GM18505 (cell line): ENCODE measurements at regions not wholly inside any gene's neighbourhood (a gene's known extent, or its start where the extent isn't known, plus 50 kb on each side); places are given as distances from the start of the nearest gene placed in this dataset.

Experiments used
- ATAC-seq: cut with Tn5 transposase; IDR thresholded peaks from one replicate; pipeline ENCODE4 v1.9.1; 2021; ENCODE audit not compliant: unreplicated experiment
- POLR2A ChIP-seq: IDR thresholded peaks from 4 replicates; pipeline ENCODE4 v1.6.1; 2011; ENCODE audit warnings: borderline replicate concordance; ENCODE audit not compliant: insufficient read depth, insufficient read length; ENCODE audit errors: extremely low read depth

DNA sequence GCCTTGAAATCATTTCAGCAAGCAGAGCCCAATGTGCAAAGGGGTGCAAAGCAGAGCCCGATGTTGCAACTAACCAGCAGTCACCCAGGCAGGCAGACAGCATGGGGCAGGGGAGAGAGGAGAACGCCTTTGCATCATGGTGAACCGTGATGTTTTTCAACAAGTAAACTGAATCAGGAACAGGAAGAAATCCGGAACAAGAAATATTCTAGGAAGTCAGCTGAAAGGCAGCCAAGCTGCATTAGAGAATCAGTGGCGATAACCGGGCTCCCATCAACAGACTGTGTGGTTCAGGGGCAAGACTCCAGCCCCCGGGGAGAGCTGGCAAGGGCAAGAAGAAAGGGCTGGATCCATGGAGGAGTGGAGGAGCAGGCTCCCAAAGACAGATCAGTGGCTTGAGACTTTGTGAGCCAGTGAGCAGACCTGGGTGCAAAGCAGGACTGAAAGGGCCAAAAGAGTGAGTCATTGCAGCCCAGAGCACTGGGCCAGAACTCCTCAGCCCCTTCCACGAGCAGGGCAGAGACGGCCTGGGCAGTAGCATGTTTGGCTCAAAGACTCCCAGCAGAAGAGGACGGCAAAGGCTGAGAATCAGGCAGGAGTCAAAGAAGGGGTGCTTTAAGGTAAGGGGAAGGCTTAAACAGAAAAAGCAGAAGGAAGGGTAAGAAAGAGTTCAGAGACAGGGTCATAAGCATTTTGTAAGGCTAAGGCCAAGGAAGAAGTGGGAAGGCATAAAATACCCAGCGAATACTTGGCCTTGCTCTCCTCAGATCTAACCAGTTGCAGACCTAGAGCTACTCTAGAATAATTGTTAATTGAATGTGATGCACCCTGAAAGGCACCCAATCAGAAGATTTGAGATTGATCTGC is 155.0 kb downstream of the SETD4 start:
- ATAC-seq, result no peak
- no peak for TF ChIP-seq POLR2A

- no peak for ATAC-seq
- TF ChIP-seq POLR2A, result no peak
These were observed 159.8 kb downstream of the SETD4 start for GRCh38 chr21:35900539-35900938.

GRCh38 chr21:35896060-35896459 is 164.3 kb downstream of the SETD4 start:
- no peak for TF ChIP-seq POLR2A
- peak; percentile 70 for ATAC-seq

- no peak for TF ChIP-seq POLR2A
- ATAC-seq, result peak; percentile 24
These were observed 164.7 kb downstream of the SETD4 start for GRCh38 chr21:35895598-35895997.

GRCh38 chr21:35893156-35893555 is 167.2 kb downstream of the SETD4 start:
- no peak for ATAC-seq
- no peak for TF ChIP-seq POLR2A

- ATAC-seq, result no peak
- TF ChIP-seq POLR2A, result no peak
These were observed 173.4 kb downstream of the SETD4 start for GRCh38 chr21:35886887-35887286.

- ATAC-seq, result no peak
These were observed 174.3 kb downstream of the SETD4 start for GRCh38 chr21:35885942-35886541.

DNA sequence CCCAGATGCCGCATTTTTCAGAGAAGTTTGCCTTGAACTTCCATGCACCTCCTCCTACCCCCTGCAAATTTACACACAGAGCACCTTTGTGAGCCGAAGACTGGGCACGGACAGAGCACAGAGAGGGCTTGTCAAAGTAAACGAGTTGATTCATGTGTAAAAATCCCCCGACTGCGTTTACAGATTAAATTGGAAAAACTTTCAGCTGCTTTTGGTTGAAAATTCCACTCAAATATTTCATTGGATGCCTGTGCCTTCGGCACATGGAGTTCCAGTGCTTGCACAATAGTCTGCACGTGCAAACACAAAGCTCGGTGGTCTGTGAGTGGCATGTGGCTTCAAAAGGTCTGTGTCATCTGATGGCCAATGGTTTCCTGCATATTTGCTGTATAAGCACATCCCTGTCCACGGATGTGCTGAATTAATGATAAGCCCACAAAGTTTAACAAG is 177.5 kb downstream of the SETD4 start:
- no peak for TF ChIP-seq POLR2A
- no peak for ATAC-seq

More at GRCh38 chr21:35885942-35886541, 174.3 kb downstream of the SETD4 start:
- TF ChIP-seq POLR2A, result no peak

- no peak for TF ChIP-seq POLR2A
- no peak for ATAC-seq
These were observed 186.9 kb downstream of the SETD4 start for GRCh38 chr21:35873441-35873840.

DNA sequence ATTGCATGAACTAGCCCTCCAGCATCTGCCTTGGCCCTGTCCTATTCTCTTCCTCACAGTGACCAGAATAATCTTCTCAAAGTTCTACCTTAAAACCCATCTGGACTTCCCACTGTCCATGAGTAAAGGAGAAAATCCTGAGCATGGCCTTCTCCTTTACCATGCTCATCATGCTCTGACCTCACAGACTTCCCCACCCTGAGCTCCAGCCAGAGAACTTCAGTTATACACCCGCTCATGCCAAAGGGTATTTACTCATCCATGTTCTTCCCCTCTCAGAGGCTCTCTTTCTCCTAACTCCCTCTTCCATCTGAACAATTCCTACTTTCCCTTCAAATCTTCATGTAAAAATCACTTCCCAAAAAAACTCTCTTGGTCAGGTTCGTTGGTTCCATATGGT is 188.4 kb downstream of the SETD4 start:
- TF ChIP-seq POLR2A, result no peak

DNA sequence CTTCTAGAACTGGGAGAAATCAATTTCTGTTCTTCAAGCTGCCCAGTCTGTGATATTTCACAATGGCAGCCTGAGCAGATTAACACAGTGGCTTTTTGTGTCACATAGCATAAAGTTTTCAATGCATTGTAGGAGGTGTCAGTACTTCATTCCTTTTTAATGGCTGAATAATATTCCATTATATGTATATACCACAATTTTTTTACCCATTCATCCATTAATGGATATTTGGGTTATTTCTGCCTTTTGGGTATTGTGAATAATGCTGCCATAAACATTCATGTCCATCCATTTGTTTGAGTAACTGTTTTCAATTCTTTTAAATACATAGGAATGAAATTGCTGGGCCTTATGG is 191.5 kb downstream of the SETD4 start:
- no peak for TF ChIP-seq POLR2A
- no peak for ATAC-seq

More for the DNA sequence above, 188.4 kb downstream of the SETD4 start:
- no peak for ATAC-seq

DNA sequence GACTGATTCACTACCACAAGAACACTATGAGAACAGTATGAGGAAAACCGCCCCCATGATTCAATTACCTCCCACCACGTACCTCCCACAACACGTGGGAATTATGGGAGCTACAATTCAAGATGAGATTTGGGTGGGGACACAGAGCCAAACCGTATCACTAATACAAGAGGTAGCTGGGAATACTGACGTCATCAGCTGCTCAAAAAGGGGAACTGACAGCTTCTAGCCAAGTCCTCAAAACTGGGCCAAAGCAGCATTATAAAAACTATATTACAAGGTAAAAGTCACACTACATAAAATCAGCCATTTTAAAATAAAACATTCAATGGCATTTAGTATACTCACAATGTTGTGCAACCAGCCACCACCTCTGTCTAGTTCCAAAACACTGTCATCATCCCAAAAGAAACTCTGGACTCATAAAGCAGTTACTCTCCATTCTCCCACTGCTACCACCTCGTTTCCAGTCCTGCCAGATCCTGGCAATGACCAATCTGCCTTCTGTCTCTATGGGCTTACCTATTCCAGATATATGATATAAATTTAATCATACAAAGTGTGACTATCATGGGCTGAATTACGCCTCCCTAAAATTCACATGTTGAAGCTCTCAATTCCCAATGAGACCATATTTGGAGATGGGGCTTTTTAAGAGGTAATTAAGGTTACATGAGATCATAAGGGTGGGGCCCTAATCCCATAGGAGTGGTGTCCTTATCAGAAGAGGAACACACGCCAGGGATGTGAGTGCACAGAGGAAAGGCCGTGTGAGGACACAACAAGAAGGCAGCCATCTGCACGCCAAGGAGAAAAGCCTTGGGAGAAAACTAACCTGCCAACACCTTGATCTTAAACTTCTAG is 192.1 kb downstream of the SETD4 start:
- no peak for TF ChIP-seq POLR2A
- no peak for ATAC-seq

DNA sequence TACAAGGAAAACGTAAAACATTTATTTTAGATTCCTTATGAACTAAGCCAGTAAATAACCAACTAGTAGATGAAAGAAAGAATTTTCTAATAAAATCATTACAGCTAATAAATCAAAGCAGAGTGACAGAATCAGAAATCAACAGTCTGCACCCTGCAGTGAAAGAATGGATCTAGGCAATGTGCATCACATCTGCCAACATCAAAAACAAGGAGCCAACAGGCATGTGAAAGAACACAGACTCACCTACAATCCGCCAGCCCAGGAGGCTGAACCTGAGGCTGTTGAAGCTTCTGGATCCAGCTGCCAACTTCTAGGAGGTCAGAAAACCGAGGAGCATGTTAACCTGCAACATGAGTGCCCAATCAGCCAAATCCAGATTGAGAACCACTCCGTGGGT is 196.3 kb downstream of the SETD4 start:
- ATAC-seq, result no peak
- TF ChIP-seq POLR2A, result no peak
